AG04449 (cell line): ENCODE measurements at regions not wholly inside any gene's neighbourhood (a gene's known extent, or its start where the extent isn't known, plus 50 kb on each side); places are given as distances from the start of the nearest gene placed in this dataset.

Experiments
- CTCF ChIA-PET: fragments of 350-600 bp; formaldehyde crosslinking; extraction: SDS; loops from one replicate; lab custom pipeline; 2021; ENCODE audit warnings: antibody characterized with exemption; lab: Yijun Ruan, JAX
- POLR2A ChIA-PET: fragments of 400-600, 350-600 bp; formaldehyde crosslinking; extraction: SDS; loops from one replicate; lab custom pipeline; 2020; ENCODE audit warnings: antibody characterized with exemption, inconsistent platforms; lab: Yijun Ruan, JAX
- DNase-seq: peaks from one replicate; pipeline ENCODE4 v3.0.0-alpha.2; 2010; ENCODE audit warnings: low read depth, low spot score
- H3K4me3 ChIP-seq: 2 replicates; pipeline ENCODE4 v1.5.1; 2011; ENCODE audit warnings: low read depth, mild to moderate bottlenecking, control low read depth, low read length
- TF ChIP-seq, protein P1 (sequence below): IDR thresholded peaks from one replicate; pipeline ENCODE4 v1.5.1; 2011; ENCODE audit warnings: mild to moderate bottlenecking, moderate library complexity, low read length, control low read depth, inconsistent platforms; ENCODE audit not compliant: insufficient read depth; ENCODE audit errors: missing control alignments

DNA sequence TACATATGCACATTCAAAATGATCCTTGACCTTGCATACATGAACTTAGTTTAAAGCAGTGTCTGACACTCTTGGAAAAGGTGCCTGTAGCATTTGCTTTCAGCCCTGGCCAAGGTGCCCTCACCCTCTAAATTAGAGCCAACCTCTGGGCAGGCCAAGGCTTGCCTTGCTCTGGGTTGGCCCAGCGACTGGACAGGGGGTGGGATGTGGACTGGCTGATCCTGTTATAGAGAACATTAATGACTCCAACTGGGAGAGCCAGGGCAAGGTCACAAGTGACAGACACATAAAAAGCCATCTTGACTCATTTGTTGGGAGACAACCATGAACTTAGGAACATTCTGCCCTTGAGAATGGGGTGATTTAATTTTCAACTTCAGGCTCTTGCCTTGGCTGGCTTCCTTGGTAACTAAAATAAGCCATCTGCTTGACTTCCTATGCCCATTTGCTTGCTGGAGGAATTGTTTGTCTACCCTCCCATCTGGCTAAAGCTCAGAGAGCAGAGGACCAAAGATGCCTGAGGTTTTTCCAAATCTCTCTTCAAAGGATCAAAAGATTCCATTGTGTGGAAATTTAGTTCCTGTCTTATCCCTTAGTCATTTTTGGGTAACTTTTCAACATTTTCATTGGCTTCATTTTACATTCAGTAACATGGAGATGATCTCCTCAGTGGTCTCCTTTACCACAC lies 403.7 kb downstream of the SOX2 start:
- no peak for DNase-seq
- no peak overlapping the region for H3K4me3 ChIP-seq
- CTCF ChIA-PET = no interaction called here
- TF ChIP-seq, protein P1, sequence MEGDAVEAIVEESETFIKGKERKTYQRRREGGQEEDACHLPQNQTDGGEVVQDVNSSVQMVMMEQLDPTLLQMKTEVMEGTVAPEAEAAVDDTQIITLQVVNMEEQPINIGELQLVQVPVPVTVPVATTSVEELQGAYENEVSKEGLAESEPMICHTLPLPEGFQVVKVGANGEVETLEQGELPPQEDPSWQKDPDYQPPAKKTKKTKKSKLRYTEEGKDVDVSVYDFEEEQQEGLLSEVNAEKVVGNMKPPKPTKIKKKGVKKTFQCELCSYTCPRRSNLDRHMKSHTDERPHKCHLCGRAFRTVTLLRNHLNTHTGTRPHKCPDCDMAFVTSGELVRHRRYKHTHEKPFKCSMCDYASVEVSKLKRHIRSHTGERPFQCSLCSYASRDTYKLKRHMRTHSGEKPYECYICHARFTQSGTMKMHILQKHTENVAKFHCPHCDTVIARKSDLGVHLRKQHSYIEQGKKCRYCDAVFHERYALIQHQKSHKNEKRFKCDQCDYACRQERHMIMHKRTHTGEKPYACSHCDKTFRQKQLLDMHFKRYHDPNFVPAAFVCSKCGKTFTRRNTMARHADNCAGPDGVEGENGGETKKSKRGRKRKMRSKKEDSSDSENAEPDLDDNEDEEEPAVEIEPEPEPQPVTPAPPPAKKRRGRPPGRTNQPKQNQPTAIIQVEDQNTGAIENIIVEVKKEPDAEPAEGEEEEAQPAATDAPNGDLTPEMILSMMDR = no peak
- POLR2A ChIA-PET = no interaction called here

DNA sequence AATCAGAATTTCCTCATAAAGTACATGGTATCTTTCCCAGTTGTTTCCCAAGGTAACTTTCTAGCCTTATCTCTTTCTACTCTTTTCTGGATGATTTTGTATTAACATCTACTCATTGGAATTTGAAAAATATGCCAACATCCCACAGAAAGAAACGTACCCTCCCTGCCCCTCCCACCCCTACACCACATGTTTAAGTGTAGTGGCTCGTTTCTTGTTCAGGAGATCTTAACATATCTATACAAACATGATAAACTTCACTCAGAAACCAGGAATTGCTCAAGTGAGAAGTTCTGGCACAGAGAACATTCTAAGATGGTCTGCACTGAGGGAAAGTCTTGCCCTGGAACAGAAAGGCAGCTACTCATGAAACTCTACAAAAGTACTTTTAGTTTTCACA lies 404.7 kb downstream of the SOX2 start:
- no peak overlapping the region for H3K4me3 ChIP-seq
- ChIA-PET CTCF (no interaction called here), POLR2A (no interaction called here)
- TF ChIP-seq, protein P1 = no peak
- DNase-seq = no peak

DNA sequence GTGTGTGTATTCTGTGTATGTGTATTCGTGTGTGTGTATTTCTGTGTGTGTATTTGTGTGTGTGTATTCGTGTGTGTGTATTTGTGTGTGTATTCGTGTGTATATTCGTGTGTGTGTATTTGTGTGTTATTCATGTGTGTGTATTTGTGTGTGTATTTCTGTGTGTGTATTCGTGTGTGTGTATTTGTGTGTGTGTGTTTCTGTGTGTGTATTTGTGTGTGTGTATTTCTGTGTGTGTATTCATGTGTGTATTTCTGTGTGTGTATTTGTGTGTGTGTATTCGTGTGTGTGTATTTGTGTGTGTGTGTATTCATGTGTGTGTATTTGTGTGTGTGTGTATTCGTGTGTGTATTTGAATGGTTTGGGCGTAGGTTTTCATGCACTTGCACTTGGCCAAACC lies 405.4 kb downstream of the SOX2 start:
- ChIA-PET CTCF (no interaction called here), POLR2A (no interaction called here)
- TF ChIP-seq, protein P1 = no peak
- no peak for DNase-seq
- H3K4me3 ChIP-seq = no peak overlapping the region

DNA sequence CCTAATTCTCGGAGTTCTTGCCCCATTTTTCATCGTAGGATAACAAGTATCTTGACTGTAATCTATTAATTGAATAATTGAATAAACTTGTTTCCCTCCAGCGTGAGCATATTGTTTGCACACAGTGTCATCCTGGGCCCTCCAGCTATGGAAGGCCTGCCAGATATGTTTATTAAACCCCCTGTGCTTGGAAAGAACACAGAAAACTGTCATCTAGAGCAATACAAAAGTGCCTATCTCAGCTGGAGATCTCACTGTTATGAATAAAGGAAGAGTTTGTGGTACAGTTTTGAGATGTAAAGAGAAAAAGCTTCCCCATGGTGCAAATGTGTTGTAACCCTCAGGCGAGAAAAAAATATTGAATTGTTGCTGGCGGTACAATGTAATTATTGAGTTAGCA lies 405.9 kb downstream of the SOX2 start:
- TF ChIP-seq, protein P1 = no peak
- ChIA-PET POLR2A (no interaction called here), CTCF (no interaction called here)
- DNase-seq = no peak
- H3K4me3 ChIP-seq = no peak overlapping the region

DNA sequence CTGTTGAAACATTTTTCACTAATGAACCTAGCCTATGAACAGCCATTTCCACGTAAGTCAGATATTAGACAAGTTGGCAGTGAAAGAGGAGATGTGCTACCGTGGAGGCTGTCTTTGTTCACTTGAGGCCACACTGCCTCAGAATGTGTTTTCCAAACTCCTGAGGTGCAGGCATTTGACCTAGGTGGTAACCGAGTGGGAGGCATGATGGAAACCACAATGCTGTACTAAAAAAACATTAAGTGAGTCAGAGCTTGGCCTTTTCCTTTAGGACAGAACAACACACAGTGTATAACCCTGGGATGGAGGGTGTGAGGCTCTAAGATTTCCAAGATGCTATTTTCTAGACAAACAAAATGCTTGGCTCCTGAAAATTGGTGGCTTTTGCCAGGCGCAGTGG lies 406.3 kb downstream of the SOX2 start:
- ChIA-PET CTCF (no interaction called here), POLR2A (no interaction called here)
- DNase-seq = no peak
- TF ChIP-seq, protein P1 = no peak
- H3K4me3 ChIP-seq = no peak overlapping the region

DNA sequence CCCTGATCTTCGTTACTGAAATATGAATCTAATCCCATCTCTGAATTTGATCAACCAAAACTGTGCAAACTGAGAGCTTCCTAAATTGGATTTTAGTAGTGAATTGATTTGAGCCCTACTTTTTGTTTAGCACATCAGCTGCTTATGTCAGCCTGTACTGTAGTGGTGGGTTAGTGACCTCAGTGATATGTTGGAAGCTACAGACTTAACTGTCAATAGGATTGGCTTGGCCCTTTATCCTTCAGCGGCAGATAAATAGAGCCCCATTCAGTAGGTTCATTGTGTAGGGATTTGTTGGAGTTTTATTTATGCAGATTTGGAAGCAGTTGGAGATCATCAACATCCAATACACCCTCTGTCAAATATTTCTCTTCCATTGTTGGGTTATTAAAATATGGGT lies 409.7 kb downstream of the SOX2 start:
- POLR2A ChIA-PET = no interaction called here
- CTCF ChIA-PET = no interaction called here
- TF ChIP-seq, protein P1 = no peak
- H3K4me3 ChIP-seq = no peak overlapping the region
- DNase-seq = no peak
